ENCODE measurements at regions not wholly inside any gene's neighbourhood (a gene's known extent, or its start where the extent isn't known, plus 50 kb on each side); places are given as distances from the start of the nearest gene placed in this dataset.

GRCh38 chr6:81636930-81637568 lies 115.4 kb downstream of the TENT5A start:
- no peak for DNase-seq (ENCODE audit: low read depth, low spot score)
- H3K4me3 ChIP-seq (ENCODE audit: low read depth, low read length) = no peak overlapping the region
- no peak for TF ChIP-seq CTCF (IDR thresholded peaks at IDR 0.05; ENCODE audit: low read depth, low read length)
- in situ Hi-C loops (cut with HindIII; ENCODE audit: low sequenced_read_pairs) = no loop called here

GRCh38 chr6:81634155-81634880 lies 118.2 kb downstream of the TENT5A start:
- TF ChIP-seq CTCF (IDR thresholded peaks at IDR 0.05; ENCODE audit: low read depth, low read length) = no peak
- in situ Hi-C loops (cut with HindIII; ENCODE audit: low sequenced_read_pairs) = no loop called here
- no peak for DNase-seq (ENCODE audit: low read depth, low spot score)
- no peak overlapping the region for H3K4me3 ChIP-seq (ENCODE audit: low read depth, low read length)

GRCh38 chr6:81633391-81633790 lies 119.1 kb downstream of the TENT5A start:
- in situ Hi-C loops (cut with HindIII; ENCODE audit: low sequenced_read_pairs) = no loop called here
- TF ChIP-seq CTCF (IDR thresholded peaks at IDR 0.05; ENCODE audit: low read depth, low read length) = no peak
- DNase-seq (ENCODE audit: low read depth, low spot score) = no peak
- no peak overlapping the region for H3K4me3 ChIP-seq (ENCODE audit: low read depth, low read length)

GRCh38 chr6:81630719-81631118 lies 121.8 kb downstream of the TENT5A start:
- in situ Hi-C loops (cut with HindIII; ENCODE audit: low sequenced_read_pairs) = no loop called here
- TF ChIP-seq CTCF (IDR thresholded peaks at IDR 0.05; ENCODE audit: low read depth, low read length) = no peak
- DNase-seq (ENCODE audit: low read depth, low spot score) = no peak
- no peak overlapping the region for H3K4me3 ChIP-seq (ENCODE audit: low read depth, low read length)

- no peak for DNase-seq (ENCODE audit: low read depth, low spot score)
- in situ Hi-C loops (cut with HindIII; ENCODE audit: low sequenced_read_pairs) = no loop called here
- no peak for TF ChIP-seq CTCF (IDR thresholded peaks at IDR 0.05; ENCODE audit: low read depth, low read length)
- H3K4me3 ChIP-seq (ENCODE audit: low read depth, low read length) = no peak overlapping the region
Measured at GRCh38 chr6:81625216-81625615, 127.3 kb downstream of the TENT5A start.

- no peak for TF ChIP-seq CTCF (IDR thresholded peaks at IDR 0.05; ENCODE audit: low read depth, low read length)
- in situ Hi-C loops (cut with HindIII; ENCODE audit: low sequenced_read_pairs) = no loop called here
- DNase-seq (ENCODE audit: low read depth, low spot score) = no peak
Measured at GRCh38 chr6:81624453-81624852, 128.0 kb downstream of the TENT5A start.

More at GRCh38 chr6:81624453-81624852, 128.0 kb downstream of the TENT5A start:
- H3K4me3 ChIP-seq (ENCODE audit: low read depth, low read length) = no peak overlapping the region
